ENCODE measurements at regions not wholly inside any gene's neighbourhood (a gene's known extent, or its start where the extent isn't known, plus 50 kb on each side); places are given as distances from the start of the nearest gene placed in this dataset.

DNA sequence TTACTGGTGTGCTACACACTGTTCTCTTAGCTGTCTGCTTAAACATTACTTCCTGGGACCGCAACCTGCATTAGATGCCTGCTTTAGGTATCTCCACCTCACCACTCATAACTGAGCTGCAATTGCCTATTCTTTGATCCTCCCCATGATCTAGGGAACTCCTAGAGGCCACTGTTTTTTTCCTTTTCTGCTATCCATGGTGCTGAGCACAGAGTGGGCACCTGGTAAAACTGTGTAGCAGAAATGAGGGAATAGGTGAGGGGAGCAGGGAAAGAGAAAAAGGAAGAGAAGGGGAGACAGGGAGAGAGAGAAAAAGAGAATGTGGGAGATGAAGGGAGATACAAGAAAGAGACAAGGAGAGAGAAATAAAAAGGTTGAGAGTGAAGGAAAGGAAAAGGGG lies 434.9 kb downstream of the ADRA2A start:
- no peak for DNase-seq (ENCODE audit: low read depth in 2 of 2)

- no peak for DNase-seq (ENCODE audit: low read depth in 2 of 2)
Observed at GRCh38 chr10:111515264-111515663, 438.4 kb downstream of the ADRA2A start.

DNA sequence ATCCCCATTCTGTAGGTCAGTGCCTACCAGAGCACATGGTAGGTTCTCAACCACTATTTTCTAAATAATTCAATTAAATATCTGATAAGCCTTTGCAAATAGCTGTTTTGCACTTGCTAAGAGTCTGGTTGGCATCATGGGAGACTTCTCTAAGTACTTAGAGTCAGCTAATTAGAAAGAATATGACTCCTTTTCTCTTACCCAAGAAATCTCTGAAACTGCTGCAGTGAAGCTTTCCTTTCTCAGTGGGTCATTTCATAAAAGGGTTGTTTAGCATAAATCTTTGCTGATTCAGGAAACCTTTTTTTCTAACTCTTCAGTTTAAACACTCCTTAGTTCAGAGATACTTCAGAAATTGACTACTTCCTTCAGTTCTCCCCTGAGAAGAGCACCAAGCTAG lies 438.9 kb downstream of the ADRA2A start:
- no peak for DNase-seq (ENCODE audit: low read depth in 2 of 2)

GRCh38 chr10:111516144-111516543 lies 439.3 kb downstream of the ADRA2A start:
- no peak for DNase-seq (ENCODE audit: low read depth in 2 of 2)

GRCh38 chr10:111522141-111522540 lies 445.3 kb downstream of the ADRA2A start:
- no peak for DNase-seq (ENCODE audit: low read depth in 2 of 2)

DNA sequence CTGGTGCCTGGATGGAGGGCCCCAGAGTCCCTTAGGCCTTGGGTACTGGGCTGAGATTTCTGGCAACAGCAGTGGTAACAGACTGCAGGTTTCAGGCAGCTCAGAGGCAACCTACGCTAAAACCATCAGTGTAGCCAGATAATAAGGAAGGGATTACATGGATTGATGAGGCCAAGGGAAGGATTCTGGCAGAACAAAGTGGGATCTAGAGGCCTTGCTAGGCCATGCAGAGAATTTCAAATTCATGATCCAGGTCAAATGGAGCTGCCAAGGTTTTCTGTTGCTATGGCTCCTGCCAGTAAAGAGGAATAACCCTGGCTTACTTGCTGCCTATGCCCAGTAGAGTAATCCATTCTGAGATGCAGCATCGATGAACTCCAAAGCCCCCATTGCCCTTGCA lies 445.7 kb downstream of the ADRA2A start:
- no peak for DNase-seq (ENCODE audit: low read depth in 2 of 2)

DNA sequence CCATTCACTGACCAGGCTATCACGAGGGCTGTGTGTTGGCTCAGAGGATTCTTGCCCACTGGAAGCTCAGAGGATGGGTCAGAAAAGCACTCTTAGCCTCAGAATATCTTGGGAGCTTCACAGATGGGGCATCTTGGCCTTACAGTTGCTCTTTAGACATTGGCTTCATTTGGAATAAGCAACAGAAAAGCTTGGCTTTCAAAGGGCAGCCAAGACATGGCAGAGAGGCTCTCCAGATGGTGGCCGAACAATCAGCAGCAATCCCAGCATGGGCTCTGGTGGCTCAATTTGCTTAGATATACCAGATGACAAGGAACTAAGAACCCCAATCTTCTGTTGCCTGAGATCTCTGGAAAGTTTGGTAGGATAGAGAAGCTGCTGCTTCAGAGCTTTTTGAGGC lies 446.2 kb downstream of the ADRA2A start:
- no peak for DNase-seq (ENCODE audit: low read depth in 2 of 2)

DNA sequence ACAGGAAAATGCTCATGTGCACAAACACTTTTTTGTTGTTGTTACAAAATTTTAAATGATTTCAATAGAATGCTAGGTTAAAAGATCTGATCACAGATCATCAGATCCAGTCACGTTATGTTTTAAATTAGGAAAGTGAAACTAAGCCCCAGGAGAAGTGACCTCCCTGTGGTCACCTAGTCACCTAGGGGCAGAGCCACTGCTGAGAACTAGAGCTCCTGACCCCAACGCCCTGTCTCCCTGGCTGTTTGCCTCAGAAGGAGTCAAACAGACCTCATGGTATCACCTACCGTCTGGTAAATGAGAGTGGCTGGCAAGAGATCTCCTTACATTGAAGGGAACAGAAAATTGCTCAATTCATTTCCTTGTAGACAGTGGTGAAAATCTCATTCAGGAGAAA lies 447.3 kb downstream of the ADRA2A start:
- DNase-seq (ENCODE audit: low read depth in 2 of 2): no peak

DNA sequence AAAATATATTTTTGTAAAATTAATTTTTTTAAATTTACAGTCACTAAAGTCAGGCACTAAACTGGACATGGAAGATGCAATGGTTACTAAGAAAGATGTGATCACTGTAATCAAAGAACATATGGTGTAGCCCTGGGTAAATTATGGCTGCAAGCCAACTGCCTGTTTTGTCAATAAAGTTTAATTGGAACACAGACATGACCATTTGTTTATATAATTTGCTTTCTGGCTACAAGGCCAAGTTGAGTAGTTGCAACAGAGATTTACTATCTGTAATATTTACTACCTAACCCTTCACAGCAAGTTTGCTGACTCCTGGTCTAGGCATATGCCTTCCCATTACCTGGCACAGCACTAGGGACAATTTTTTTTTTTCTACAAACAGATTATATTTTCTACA lies 448.9 kb downstream of the ADRA2A start:
- no peak for DNase-seq (ENCODE audit: low read depth in 2 of 2)

GRCh38 chr10:111531690-111532089 lies 454.9 kb downstream of the ADRA2A start:
- DNase-seq (ENCODE audit: low read depth in 2 of 2): no peak

- DNase-seq (ENCODE audit: low read depth in 2 of 2): no peak
Observed at GRCh38 chr10:111532139-111532538, 455.3 kb downstream of the ADRA2A start.

DNA sequence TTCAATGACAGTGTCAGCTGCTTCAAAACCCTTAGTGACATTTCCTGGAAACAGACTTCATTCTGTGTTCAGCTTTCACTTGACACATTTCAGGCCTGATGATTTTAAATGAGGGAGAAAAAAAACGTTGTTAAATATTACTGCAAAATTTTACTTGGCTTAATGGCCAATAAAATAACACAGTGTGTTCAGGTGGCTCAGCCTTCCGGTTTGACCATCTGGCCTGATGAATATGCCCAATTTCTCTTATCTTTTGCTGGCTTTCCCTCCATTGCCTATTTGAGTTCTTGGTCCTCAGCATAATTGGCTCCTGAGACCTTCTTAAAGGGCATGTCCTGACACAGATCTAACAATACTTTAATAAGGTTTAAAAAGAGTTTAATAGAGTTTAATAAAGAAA lies 462.4 kb downstream of the ADRA2A start:
- DNase-seq (ENCODE audit: low read depth in 2 of 2): no peak

- no peak for DNase-seq (ENCODE audit: low read depth in 2 of 2)
Observed at GRCh38 chr10:111543854-111544253, 467.0 kb downstream of the ADRA2A start.

DNA sequence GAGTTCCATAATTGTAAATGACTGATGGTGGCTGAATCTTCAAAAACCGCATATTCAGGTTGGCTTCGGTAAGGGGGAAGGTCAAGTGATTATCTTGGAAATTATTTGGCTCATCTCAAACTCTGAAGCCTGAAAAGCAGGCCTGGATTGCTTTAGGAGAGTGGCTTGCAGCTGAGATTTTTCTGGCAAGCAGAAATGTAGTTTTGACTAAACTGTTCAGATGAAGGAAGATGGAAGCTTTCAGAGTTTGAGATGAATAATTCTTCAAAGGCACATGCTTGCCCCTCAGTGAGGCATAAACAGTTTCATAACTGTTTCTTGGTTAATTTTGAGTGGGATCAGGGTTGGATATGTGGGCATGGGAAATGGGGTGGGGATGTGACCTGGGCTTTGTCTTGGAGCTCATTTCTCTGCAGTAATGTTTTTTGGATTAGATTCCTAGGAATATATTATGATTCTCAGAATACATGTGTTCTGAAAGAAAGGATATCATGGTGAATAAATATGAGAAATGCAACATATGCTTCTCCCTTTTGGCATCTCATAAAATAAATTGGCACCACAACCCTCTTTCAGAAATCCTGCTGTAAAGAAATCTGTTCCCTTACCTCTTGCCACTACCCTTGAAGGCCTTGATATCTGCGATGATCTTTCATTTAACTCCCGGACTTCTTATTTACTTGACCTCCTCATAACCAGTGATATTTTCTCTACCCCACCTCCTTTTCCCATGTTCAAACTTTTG lies 469.2 kb downstream of the ADRA2A start:
- no peak for DNase-seq (ENCODE audit: low read depth in 2 of 2)

- DNase-seq (ENCODE audit: low read depth in 2 of 2): no peak
Observed at GRCh38 chr10:111548084-111548726, 471.4 kb downstream of the ADRA2A start.

DNA sequence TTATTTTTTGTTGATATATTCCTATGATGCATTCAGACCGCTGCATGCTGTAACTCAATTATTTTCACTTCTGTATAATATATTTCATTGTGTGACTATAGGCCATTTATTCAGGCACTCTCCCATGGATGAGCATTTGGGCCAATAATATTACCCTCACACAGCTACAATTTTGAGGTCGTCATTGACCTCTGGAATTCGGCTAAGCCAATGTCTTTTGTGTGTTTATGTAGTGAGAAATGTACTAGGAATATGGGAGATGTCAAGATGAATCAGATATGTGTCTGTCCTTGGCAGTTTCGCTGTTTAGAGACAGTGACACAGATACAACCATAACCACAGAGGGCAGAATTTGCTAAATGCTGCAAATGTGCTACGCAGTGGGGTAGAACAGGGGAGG lies 474.2 kb downstream of the ADRA2A start:
- DNase-seq (ENCODE audit: low read depth in 2 of 2): no peak

GRCh38 chr10:111556666-111557065 lies 479.8 kb downstream of the ADRA2A start:
- no peak for DNase-seq (ENCODE audit: low read depth in 2 of 2)

- DNase-seq (ENCODE audit: low read depth in 2 of 2): no peak
Observed at GRCh38 chr10:111558211-111558610, 481.4 kb downstream of the ADRA2A start.

DNA sequence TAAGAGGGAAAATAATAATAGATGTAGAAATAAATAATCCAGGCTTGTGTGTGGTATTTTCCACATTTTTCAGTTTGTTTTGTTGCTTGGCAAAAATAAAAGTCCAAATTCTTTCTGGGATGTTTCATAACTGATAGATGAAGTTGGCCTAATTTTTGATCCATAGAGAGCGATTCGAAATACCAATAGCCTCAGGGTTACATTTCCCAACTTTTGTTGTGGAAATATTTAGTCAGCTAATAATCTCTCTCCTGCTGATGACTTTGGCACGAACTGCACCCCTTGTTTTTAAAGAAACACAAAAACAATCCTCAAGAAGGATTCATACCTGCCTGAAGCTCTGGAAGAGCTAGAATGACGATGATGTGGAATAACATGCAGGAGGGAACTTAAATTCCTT lies 483.2 kb downstream of the ADRA2A start:
- DNase-seq (ENCODE audit: low read depth in 2 of 2): no peak

DNA sequence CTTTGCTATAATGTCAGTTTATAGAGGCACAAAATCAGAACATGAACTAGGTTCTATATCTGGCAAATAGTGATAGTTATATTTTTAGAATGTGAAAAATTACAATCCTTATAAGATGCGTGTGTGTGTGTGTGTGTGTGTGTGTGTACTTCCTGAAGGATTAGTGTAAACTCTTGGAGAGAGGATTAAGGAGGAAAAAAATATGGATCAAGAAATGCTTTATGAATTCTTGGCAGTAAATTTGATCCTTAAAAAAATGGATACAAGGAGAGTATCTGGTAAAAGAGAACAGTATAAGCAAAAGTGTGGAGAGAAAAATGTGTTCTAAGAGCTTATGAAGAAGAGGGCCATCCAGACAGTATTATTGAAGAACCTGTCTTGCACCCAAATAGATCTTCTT lies 484.3 kb downstream of the ADRA2A start:
- DNase-seq (ENCODE audit: low read depth in 2 of 2): no peak

DNA sequence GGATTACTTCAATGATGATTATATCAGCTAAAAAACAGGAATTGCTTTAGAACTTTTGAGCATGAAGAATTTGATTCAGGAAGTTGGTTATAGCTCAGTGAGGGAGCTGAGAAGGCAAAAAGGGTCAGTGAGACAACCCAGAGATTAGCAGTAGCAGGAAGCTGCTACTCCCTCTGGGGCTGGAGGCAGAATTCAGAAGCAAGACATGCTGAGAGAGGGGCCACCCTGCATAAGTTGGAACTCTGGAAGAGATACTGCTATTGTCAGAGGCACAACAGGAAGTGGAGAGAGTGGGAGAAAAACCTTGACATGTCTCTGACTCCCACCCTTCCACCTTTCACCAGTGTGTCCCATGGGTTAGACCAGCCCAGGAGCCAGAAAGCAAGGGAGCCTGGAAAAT lies 488.7 kb downstream of the ADRA2A start:
- no peak for DNase-seq (ENCODE audit: low read depth in 2 of 2)

- DNase-seq (ENCODE audit: low read depth in 2 of 2): no peak
Observed at GRCh38 chr10:111578076-111578475, 501.2 kb downstream of the ADRA2A start.

DNA sequence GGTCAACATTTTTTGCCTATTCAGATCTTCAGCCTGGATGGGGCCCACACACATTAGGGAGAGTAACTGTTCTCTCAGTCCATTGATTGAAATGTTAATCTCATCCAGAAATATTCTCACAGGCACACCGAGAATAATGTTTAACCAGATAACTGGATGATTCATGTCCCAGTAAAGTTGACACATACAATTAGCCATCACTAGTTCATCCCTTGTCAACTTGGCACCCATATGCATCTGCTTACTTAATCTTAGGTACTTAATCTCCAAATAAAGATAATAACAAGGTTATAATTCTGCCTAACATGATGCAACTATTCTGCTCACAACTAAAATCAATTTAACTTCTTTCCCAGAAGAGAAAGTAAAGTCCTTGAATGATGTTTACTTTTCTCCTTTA lies 502.6 kb downstream of the ADRA2A start:
- DNase-seq (ENCODE audit: low read depth in 2 of 2): no peak

DNA sequence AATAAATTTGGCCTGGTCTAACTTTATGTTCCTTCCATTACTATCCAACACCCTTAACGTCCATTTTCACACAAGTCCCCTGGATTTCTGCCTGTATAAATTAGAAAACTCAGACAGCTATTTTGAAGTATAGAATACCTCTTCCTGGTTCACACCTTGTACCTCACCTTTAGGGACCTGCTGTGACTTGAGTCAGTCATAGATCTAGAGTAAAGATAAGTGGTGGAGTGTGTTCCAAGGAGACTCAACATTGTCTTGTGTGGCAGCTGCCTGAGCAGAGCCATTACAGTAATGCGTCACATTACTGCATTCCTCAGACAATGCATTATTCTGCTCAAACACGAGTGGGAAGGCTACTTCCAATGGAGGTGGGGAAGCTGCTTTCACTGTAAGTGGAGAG lies 513.9 kb downstream of the ADRA2A start:
- no peak for DNase-seq (ENCODE audit: low read depth in 2 of 2)

All from activated CD8-positive, alpha-beta memory T cell treated with anti-CD3 and anti-CD28 coated beads for 4 hours (primary cell).